Upper lobe of left lung (tissue), 4 donors: ENCODE measurements at regions not wholly inside any gene's neighbourhood (a gene's known extent, or its start where the extent isn't known, plus 50 kb on each side); places are given as distances from the start of the nearest gene placed in this dataset.

Experiments used
- EP300 ChIP-seq, 4 donors: sonication (generic); formaldehyde crosslinking; IDR thresholded peaks; one replicate each; pipeline ENCODE4 v1.5.1; 2017; ENCODE audit warnings: antibody characterized with exemption in 4 of 4, control low read depth in 2 of 4
- POLR2A ChIP-seq, 4 donors: fragments of 450-650 bp; IDR thresholded peaks; one replicate each; pipeline ENCODE4 v1.5.1; 2016 to 2017; ENCODE audit warnings: antibody characterized with exemption in 4 of 4, mild to moderate bottlenecking in 2 of 4
- POLR2AphosphoS5 ChIP-seq, 2 donors: sonication (generic); formaldehyde crosslinking; IDR thresholded peaks; one replicate each; pipeline ENCODE4 v1.5.1; 2017; ENCODE audit warnings: antibody characterized with exemption in 2 of 2
- TF ChIP-seq, protein P1 (sequence below), 6 experiments: fragments of 450-650 bp in 4 of 6; fragments of 200-600 bp in 2 of 6; sonication (generic) in 2 of 6; IDR thresholded peaks; one replicate each; pipeline ENCODE4 v1.5.1; 2016 to 2019; ENCODE audit warnings: antibody characterized with exemption in 6 of 6

DNA sequence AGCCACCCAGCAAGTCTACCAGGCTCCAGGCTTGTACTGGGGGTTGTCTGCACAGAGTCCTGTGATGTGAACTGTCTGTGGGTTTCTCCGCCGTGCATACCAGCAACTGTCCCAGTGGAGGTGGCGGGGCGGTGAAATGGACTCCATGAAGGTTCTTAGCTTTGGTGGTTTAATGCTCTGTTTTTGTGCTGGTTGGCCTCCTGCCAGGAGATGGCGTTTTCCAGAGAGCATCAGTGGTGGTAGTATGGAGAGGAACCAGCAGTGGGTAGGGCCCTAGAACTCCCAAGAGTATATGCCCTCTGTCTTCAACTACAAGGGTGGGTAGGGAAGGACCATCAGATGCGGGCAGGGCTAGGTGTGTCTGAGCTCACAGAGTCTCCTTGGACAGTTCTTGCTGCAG is 303.8 kb downstream of the TMEM121 start:
- TF ChIP-seq, protein P1, sequence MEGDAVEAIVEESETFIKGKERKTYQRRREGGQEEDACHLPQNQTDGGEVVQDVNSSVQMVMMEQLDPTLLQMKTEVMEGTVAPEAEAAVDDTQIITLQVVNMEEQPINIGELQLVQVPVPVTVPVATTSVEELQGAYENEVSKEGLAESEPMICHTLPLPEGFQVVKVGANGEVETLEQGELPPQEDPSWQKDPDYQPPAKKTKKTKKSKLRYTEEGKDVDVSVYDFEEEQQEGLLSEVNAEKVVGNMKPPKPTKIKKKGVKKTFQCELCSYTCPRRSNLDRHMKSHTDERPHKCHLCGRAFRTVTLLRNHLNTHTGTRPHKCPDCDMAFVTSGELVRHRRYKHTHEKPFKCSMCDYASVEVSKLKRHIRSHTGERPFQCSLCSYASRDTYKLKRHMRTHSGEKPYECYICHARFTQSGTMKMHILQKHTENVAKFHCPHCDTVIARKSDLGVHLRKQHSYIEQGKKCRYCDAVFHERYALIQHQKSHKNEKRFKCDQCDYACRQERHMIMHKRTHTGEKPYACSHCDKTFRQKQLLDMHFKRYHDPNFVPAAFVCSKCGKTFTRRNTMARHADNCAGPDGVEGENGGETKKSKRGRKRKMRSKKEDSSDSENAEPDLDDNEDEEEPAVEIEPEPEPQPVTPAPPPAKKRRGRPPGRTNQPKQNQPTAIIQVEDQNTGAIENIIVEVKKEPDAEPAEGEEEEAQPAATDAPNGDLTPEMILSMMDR (IDR thresholded peaks at IDR 0.05), result no peak
- no peak for TF ChIP-seq POLR2A (IDR thresholded peaks at IDR 0.05)
- no peak for TF ChIP-seq EP300 (IDR thresholded peaks at IDR 0.05)
- no peak for TF ChIP-seq POLR2AphosphoS5 (IDR thresholded peaks at IDR 0.05)
